Activated B cell treated with CpG ODN at 0.5 μM for 24 hours (primary cell): ENCODE measurements at regions not wholly inside any gene's neighbourhood (a gene's known extent, or its start where the extent isn't known, plus 50 kb on each side); places are given as distances from the start of the nearest gene placed in this dataset.

Source experiments
- ATAC-seq: fragments of 200-7000 bp; cut with Tn5 transposase; one replicate; pipeline ENCODE4 v1.10.0; 2021; ENCODE audit warnings: low read depth, mild to moderate bottlenecking, moderate library complexity
- CTCF ChIA-PET: fragments of 350-600 bp; sonication (Branson Sonifier 250); formaldehyde crosslinking; loops from one replicate; lab custom pipeline; 2021; ENCODE audit warnings: antibody characterized with exemption; lab: Charles Lee
- POLR2A ChIA-PET: fragments of 350-600 bp; sonication (Branson Sonifier 250); formaldehyde crosslinking; loops from one replicate; lab custom pipeline; 2021; ENCODE audit warnings: antibody characterized with exemption; lab: Charles Lee
- DNase-seq: peaks from one replicate; pipeline ENCODE4 v3.0.0; 2022
- H3K27ac Mint-ChIP-seq: one replicate; pipeline ENCODE4 v1.8.0; 2020; ENCODE audit warnings: mixed read lengths
- H3K27me3 Mint-ChIP-seq: one replicate; pipeline ENCODE4 v1.8.0; 2021; ENCODE audit warnings: mixed read lengths
- H3K36me3 Mint-ChIP-seq: one replicate; pipeline ENCODE4 v1.8.0; 2021; ENCODE audit warnings: low read depth, mixed read lengths
- H3K4me1 Mint-ChIP-seq: one replicate; pipeline ENCODE4 v1.8.0; 2021; ENCODE audit warnings: mixed read lengths
- H3K4me3 Mint-ChIP-seq: one replicate; pipeline ENCODE4 v1.8.0; 2020; ENCODE audit warnings: mild to moderate bottlenecking, mixed read lengths
- H3K9me3 Mint-ChIP-seq: one replicate; pipeline ENCODE4 v1.8.0; 2020; ENCODE audit warnings: mixed read lengths
- CTCF ChIP-seq: fragments of 200-600 bp; IDR thresholded peaks from one replicate; pipeline ENCODE4 v1.8.0; 2022; ENCODE audit warnings: antibody characterized with exemption, mild to moderate bottlenecking
- intact Hi-C: fragments of 100-400 bp; cut with micrococcal nuclease; formaldehyde crosslinking; loops from one replicate; pipeline ENCODE4 v1.15.1; 2024

- POLR2A ChIA-PET = no interaction called here
These were observed 255.2 kb upstream of the TNC start for GRCh38 chr9:115373000-115373709.

GRCh38 chr9:115373710-115374045 lies 255.7 kb upstream of the TNC start:
- Mint-ChIP-seq H3K36me3 (no peaks in the 10 kb centered on the region), H3K4me3 (no peak overlapping the region), H3K9me3 (peaks cover 3% of the 10 kb centered on the region), H3K27me3 (no peaks in the 10 kb centered on the region), H3K27ac (no peak overlapping the region), H3K4me1 (peaks cover 3% of the 10 kb centered on the region)
- ChIA-PET POLR2A (no interaction called here), CTCF (no interaction called here)
- no peak for TF ChIP-seq CTCF
- ATAC-seq (no peak), DNase-seq (no peak)
- intact Hi-C loops = no loop called here

More at GRCh38 chr9:115373000-115373709, 255.2 kb upstream of the TNC start:
- DNase-seq = no peak
- Mint-ChIP-seq H3K27ac (no peak overlapping the region), H3K36me3 (no peaks in the 10 kb centered on the region), H3K4me1 (no peaks in the 10 kb centered on the region), H3K4me3 (no peak overlapping the region), H3K27me3 (no peaks in the 10 kb centered on the region), H3K9me3 (peaks cover 3% of the 10 kb centered on the region)
- no peak for TF ChIP-seq CTCF
- no peak for ATAC-seq
- intact Hi-C loops = no loop called here
- CTCF ChIA-PET = no interaction called here

- Mint-ChIP-seq H3K27me3 (no peaks in the 10 kb centered on the region), H3K4me1 (peaks cover 3% of the 10 kb centered on the region), H3K4me3 (no peak overlapping the region), H3K36me3 (no peaks in the 10 kb centered on the region), H3K9me3 (peaks cover 3% of the 10 kb centered on the region), H3K27ac (no peak overlapping the region)
- ATAC-seq = no peak
- no peak for TF ChIP-seq CTCF
- intact Hi-C loops = no loop called here
- POLR2A ChIA-PET = no interaction called here
- DNase-seq = no peak
- CTCF ChIA-PET = no interaction called here
These were observed 256.8 kb upstream of the TNC start for GRCh38 chr9:115374724-115375268.

- CTCF ChIA-PET = no interaction called here
- H3K9me3 Mint-ChIP-seq = peaks cover 2% of the 10 kb centered on the region
- peaks cover 3% of the 10 kb centered on the region for H3K4me1 Mint-ChIP-seq
- H3K27me3 Mint-ChIP-seq = no peaks in the 10 kb centered on the region
- H3K4me3 Mint-ChIP-seq = no peak overlapping the region
- no peak overlapping the region for H3K27ac Mint-ChIP-seq
- no peaks in the 10 kb centered on the region for H3K36me3 Mint-ChIP-seq
- POLR2A ChIA-PET = no interaction called here
- intact Hi-C loops = no loop called here
- TF ChIP-seq CTCF = no peak
- ATAC-seq = no peak
- no peak for DNase-seq
These were observed 260.3 kb upstream of the TNC start for GRCh38 chr9:115378241-115378640.

GRCh38 chr9:115378758-115379157 lies 260.8 kb upstream of the TNC start:
- POLR2A ChIA-PET = no interaction called here
- H3K9me3 Mint-ChIP-seq = peaks cover 4% of the 10 kb centered on the region
- intact Hi-C loops = no loop called here
- DNase-seq (no peak), ATAC-seq (no peak)
- TF ChIP-seq CTCF = no peak
- no peaks in the 10 kb centered on the region for H3K36me3 Mint-ChIP-seq
- no peak overlapping the region for H3K4me3 Mint-ChIP-seq
- H3K27me3 Mint-ChIP-seq = no peaks in the 10 kb centered on the region
- CTCF ChIA-PET = no interaction called here
- no peak overlapping the region for H3K27ac Mint-ChIP-seq
- peaks cover 3% of the 10 kb centered on the region for H3K4me1 Mint-ChIP-seq
